ENCODE measurements at regions not wholly inside any gene's neighbourhood (a gene's known extent, or its start where the extent isn't known, plus 50 kb on each side); places are given as distances from the start of the nearest gene placed in this dataset.

DNA sequence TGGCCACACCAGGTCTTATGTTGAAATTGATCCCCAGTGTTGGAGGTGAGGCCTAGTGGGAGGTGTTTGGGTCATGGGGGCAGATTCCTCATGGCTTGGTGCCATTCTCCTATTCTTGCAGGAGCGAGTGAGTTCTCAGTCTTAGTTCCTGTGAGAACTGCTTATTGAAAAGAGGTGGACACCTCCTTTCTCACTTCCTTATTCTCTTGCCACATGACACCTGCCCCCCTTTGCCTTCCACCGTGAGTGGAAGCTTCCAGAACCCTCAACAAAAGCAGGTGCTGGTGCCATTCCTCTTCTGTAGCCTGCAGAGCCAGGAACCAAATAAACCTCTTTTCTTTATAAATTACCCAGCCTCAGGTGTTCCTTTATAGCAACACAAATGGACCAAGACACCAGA lies 318.1 kb upstream of the MCTP2 start:
- ATAC-seq: no peak
- no peak for TF ChIP-seq ZNF671 (CRISPR knock-in tag; IDR thresholded peaks at IDR 0.05)
- TF ChIP-seq, protein P1, sequence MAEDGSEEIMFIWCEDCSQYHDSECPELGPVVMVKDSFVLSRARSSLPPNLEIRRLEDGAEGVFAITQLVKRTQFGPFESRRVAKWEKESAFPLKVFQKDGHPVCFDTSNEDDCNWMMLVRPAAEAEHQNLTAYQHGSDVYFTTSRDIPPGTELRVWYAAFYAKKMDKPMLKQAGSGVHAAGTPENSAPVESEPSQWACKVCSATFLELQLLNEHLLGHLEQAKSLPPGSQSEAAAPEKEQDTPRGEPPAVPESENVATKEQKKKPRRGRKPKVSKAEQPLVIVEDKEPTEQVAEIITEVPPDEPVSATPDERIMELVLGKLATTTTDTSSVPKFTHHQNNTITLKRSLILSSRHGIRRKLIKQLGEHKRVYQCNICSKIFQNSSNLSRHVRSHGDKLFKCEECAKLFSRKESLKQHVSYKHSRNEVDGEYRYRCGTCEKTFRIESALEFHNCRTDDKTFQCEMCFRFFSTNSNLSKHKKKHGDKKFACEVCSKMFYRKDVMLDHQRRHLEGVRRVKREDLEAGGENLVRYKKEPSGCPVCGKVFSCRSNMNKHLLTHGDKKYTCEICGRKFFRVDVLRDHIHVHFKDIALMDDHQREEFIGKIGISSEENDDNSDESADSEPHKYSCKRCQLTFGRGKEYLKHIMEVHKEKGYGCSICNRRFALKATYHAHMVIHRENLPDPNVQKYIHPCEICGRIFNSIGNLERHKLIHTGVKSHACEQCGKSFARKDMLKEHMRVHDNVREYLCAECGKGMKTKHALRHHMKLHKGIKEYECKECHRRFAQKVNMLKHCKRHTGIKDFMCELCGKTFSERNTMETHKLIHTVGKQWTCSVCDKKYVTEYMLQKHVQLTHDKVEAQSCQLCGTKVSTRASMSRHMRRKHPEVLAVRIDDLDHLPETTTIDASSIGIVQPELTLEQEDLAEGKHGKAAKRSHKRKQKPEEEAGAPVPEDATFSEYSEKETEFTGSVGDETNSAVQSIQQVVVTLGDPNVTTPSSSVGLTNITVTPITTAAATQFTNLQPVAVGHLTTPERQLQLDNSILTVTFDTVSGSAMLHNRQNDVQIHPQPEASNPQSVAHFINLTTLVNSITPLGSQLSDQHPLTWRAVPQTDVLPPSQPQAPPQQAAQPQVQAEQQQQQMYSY (CRISPR knock-in tag; IDR thresholded peaks at IDR 0.05): no peak
- TF ChIP-seq, protein P2, sequence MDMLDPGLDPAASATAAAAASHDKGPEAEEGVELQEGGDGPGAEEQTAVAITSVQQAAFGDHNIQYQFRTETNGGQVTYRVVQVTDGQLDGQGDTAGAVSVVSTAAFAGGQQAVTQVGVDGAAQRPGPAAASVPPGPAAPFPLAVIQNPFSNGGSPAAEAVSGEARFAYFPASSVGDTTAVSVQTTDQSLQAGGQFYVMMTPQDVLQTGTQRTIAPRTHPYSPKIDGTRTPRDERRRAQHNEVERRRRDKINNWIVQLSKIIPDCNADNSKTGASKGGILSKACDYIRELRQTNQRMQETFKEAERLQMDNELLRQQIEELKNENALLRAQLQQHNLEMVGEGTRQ (CRISPR knock-in tag; IDR thresholded peaks at IDR 0.05): no peak
- no peak for TF ChIP-seq NR2C2 (CRISPR knock-in tag; IDR thresholded peaks at IDR 0.05)
- no peak for TF ChIP-seq ZNF263 (CRISPR knock-in tag; IDR thresholded peaks at IDR 0.05; ENCODE audit: low read depth)
- TF ChIP-seq ESRRA (CRISPR knock-in tag; IDR thresholded peaks at IDR 0.05; ENCODE audit: borderline replicate concordance): no peak
- no peak for TF ChIP-seq JUN (CRISPR knock-in tag; IDR thresholded peaks at IDR 0.05)
- ChIA-PET CTCF (interaction anchor here (1.0 kb wide), 1 partner anchor 62 kb away, joined by 3 read pairs; no protein-coding TSS in a partner anchor), POLR2A (no interaction called here)
- H3K4me1 Mint-ChIP-seq: peaks cover 16% of the 10 kb centered on the region
- DNase-seq (ENCODE audit: low spot score): no peak
- H3K9me3 Mint-ChIP-seq: peaks cover 9% of the 10 kb centered on the region
- no peak overlapping the region for H3K27ac Mint-ChIP-seq
- no peaks in the 10 kb centered on the region for H3K27me3 Mint-ChIP-seq (ENCODE audit: low read depth)
- no peak overlapping the region for H3K4me3 Mint-ChIP-seq
- no peaks in the 10 kb centered on the region for H3K36me3 Mint-ChIP-seq

DNA sequence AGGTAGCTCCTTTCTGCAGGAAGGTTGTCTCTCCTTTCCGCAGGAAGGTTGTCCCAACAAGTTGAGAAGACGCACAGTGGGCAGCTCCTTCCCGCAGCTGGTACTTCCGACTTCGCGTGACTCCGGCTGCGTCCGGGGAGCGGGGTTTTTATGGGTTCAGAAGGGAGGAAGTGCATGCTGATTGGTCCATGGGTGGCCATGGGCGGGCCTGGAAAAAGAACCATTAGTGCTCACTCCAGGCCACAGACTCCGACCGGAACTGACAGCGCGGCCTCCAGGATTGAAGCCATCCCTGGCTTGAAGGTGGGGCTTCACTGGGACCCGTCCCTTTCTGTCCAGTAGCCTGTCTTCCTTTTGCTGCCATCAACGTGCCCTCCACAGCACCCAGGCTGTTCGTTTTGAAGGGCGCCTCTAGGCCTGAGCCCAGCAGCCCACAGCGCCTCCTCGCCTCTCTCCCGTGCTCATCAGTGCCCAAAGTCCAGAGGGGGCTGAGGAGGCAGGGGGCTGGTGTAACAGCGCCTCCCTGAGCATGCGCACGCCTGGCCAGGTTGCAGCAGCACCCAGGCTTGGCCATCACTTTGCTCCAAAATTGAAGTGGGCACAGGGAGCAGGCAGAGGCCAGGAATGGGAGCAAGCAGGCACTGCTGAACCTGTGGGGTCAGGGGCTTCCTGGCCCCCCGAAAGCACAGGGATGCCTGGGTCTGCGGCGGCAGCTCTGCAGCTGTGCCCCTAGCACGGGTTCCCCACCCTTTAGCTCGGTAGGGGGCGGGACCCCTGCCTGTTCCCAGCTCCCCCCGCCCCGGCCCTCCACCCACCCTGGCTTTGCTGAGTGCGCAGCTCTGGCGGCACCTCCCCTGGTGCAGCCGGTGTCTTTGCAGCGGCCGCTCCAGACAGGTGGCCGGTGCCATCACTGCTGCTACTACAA lies 330.6 kb upstream of the MCTP2 start:
- Mint-ChIP-seq H3K27me3 (ENCODE audit: low read depth) (no peaks in the 10 kb centered on the region), H3K36me3 (no peaks in the 10 kb centered on the region), H3K27ac (no peak overlapping the region), H3K4me1 (no peaks in the 10 kb centered on the region), H3K4me3 (no peak overlapping the region), H3K9me3 (no peaks in the 10 kb centered on the region)
- DNase-seq (ENCODE audit: low spot score) (peak; percentile 40), ATAC-seq (peak; percentile 84)
- ChIA-PET POLR2A (no interaction called here), CTCF (interaction anchor here (0.9 to 1.0 kb wide), 2 partner anchors 34 to 219 kb away, joined by 3 to 6 read pairs; no protein-coding TSS in a partner anchor)
- TF ChIP-seq RORB (CRISPR knock-in tag; IDR thresholded peaks at IDR 0.05) (no peak), ZBTB21 (CRISPR knock-in tag; IDR thresholded peaks at IDR 0.05; ENCODE audit: borderline replicate concordance) (no peak), OVOL2 (CRISPR knock-in tag; IDR thresholded peaks at IDR 0.05; ENCODE audit: borderline replicate concordance) (no peak), TCF7 (CRISPR knock-in tag; IDR thresholded peaks at IDR 0.05; ENCODE audit: low read depth) (no peak), ZNF232 (CRISPR knock-in tag; IDR thresholded peaks at IDR 0.05) (no peak), GABPB1 (CRISPR knock-in tag; IDR thresholded peaks at IDR 0.05) (no peak), EMX1 (CRISPR knock-in tag; IDR thresholded peaks at IDR 0.05) (no peak), PRRX2 (CRISPR knock-in tag; IDR thresholded peaks at IDR 0.05) (no peak)
- TF ChIP-seq, protein P3, sequence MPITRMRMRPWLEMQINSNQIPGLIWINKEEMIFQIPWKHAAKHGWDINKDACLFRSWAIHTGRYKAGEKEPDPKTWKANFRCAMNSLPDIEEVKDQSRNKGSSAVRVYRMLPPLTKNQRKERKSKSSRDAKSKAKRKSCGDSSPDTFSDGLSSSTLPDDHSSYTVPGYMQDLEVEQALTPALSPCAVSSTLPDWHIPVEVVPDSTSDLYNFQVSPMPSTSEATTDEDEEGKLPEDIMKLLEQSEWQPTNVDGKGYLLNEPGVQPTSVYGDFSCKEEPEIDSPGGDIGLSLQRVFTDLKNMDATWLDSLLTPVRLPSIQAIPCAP (CRISPR knock-in tag; IDR thresholded peaks at IDR 0.05): no peak
- TF ChIP-seq, protein P4, sequence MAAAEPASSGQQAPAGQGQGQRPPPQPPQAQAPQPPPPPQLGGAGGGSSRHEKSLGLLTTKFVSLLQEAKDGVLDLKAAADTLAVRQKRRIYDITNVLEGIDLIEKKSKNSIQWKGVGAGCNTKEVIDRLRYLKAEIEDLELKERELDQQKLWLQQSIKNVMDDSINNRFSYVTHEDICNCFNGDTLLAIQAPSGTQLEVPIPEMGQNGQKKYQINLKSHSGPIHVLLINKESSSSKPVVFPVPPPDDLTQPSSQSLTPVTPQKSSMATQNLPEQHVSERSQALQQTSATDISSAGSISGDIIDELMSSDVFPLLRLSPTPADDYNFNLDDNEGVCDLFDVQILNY (CRISPR knock-in tag; IDR thresholded peaks at IDR 0.05): no peak
- TF ChIP-seq, protein P2 (CRISPR knock-in tag; IDR thresholded peaks at IDR 0.05): no peak
- TF ChIP-seq, protein P5, sequence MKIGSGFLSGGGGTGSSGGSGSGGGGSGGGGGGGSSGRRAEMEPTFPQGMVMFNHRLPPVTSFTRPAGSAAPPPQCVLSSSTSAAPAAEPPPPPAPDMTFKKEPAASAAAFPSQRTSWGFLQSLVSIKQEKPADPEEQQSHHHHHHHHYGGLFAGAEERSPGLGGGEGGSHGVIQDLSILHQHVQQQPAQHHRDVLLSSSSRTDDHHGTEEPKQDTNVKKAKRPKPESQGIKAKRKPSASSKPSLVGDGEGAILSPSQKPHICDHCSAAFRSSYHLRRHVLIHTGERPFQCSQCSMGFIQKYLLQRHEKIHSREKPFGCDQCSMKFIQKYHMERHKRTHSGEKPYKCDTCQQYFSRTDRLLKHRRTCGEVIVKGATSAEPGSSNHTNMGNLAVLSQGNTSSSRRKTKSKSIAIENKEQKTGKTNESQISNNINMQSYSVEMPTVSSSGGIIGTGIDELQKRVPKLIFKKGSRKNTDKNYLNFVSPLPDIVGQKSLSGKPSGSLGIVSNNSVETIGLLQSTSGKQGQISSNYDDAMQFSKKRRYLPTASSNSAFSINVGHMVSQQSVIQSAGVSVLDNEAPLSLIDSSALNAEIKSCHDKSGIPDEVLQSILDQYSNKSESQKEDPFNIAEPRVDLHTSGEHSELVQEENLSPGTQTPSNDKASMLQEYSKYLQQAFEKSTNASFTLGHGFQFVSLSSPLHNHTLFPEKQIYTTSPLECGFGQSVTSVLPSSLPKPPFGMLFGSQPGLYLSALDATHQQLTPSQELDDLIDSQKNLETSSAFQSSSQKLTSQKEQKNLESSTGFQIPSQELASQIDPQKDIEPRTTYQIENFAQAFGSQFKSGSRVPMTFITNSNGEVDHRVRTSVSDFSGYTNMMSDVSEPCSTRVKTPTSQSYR (CRISPR knock-in tag; IDR thresholded peaks at IDR 0.05): no peak
- TF ChIP-seq, protein P6, sequence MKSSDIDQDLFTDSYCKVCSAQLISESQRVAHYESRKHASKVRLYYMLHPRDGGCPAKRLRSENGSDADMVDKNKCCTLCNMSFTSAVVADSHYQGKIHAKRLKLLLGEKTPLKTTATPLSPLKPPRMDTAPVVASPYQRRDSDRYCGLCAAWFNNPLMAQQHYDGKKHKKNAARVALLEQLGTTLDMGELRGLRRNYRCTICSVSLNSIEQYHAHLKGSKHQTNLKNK (CRISPR knock-in tag; IDR thresholded peaks at IDR 0.05): no peak
- TF ChIP-seq, protein P7, sequence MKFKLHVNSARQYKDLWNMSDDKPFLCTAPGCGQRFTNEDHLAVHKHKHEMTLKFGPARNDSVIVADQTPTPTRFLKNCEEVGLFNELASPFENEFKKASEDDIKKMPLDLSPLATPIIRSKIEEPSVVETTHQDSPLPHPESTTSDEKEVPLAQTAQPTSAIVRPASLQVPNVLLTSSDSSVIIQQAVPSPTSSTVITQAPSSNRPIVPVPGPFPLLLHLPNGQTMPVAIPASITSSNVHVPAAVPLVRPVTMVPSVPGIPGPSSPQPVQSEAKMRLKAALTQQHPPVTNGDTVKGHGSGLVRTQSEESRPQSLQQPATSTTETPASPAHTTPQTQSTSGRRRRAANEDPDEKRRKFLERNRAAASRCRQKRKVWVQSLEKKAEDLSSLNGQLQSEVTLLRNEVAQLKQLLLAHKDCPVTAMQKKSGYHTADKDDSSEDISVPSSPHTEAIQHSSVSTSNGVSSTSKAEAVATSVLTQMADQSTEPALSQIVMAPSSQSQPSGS (CRISPR knock-in tag; IDR thresholded peaks at IDR 0.05; ENCODE audit: borderline replicate concordance, low read depth): no peak
- TF ChIP-seq, protein P8, sequence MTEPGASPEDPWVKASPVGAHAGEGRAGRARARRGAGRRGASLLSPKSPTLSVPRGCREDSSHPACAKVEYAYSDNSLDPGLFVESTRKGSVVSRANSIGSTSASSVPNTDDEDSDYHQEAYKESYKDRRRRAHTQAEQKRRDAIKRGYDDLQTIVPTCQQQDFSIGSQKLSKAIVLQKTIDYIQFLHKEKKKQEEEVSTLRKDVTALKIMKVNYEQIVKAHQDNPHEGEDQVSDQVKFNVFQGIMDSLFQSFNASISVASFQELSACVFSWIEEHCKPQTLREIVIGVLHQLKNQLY (CRISPR knock-in tag; IDR thresholded peaks at IDR 0.05): no peak
